ENCODE measurements at regions not wholly inside any gene's neighbourhood (a gene's known extent, or its start where the extent isn't known, plus 50 kb on each side); places are given as distances from the start of the nearest gene placed in this dataset.

DNA sequence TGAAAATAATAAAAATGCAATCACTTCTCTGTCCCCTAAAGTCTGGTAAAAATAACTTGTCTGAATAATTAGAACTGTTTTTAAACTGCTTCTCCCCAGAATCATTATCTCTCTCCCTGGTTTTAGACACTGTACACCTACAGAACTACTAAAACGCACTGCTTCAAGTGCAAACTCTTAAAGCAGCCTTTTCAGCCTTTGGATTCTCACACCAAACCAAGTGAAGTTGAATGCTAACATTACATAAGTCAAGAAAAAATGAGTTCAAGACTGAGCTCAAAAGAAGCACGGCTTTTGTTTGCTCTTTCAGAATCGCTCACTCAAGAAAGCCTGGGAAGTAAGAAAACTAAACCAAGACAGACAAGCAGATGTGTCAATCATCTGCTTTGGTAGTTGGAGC lies 188.8 kb downstream of the LSM5 start:
- no peak overlapping the region for H3K4me3 ChIP-seq (ENCODE audit: insufficient read depth, low read length)
- DNase-seq (ENCODE audit: insufficient read length, low spot score, missing footprints) = no peak
- peaks cover 34% of the 10 kb centered on the region for H3K27me3 ChIP-seq (ENCODE audit: insufficient read depth, low read length)
- no peak overlapping the region for H2AFZ ChIP-seq (ENCODE audit: low read length)
- H4K20me1 ChIP-seq (ENCODE audit: insufficient read depth, low read length) = no peaks in the 10 kb centered on the region
- H3K36me3 ChIP-seq (ENCODE audit: insufficient read depth, low read length) = no peaks in the 10 kb centered on the region
- H3K4me2 ChIP-seq (ENCODE audit: insufficient read depth, low read length) = no peak overlapping the region
- no peaks in the 10 kb centered on the region for H3K9me3 ChIP-seq (ENCODE audit: low read depth, low read length)
- H3K27ac ChIP-seq (ENCODE audit: low read depth, low read length) = no peak overlapping the region
- TF ChIP-seq, protein P1, sequence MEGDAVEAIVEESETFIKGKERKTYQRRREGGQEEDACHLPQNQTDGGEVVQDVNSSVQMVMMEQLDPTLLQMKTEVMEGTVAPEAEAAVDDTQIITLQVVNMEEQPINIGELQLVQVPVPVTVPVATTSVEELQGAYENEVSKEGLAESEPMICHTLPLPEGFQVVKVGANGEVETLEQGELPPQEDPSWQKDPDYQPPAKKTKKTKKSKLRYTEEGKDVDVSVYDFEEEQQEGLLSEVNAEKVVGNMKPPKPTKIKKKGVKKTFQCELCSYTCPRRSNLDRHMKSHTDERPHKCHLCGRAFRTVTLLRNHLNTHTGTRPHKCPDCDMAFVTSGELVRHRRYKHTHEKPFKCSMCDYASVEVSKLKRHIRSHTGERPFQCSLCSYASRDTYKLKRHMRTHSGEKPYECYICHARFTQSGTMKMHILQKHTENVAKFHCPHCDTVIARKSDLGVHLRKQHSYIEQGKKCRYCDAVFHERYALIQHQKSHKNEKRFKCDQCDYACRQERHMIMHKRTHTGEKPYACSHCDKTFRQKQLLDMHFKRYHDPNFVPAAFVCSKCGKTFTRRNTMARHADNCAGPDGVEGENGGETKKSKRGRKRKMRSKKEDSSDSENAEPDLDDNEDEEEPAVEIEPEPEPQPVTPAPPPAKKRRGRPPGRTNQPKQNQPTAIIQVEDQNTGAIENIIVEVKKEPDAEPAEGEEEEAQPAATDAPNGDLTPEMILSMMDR (IDR thresholded peaks at IDR 0.05; ENCODE audit: extremely low read depth, low read depth, low read length) = no peak
- H3K79me2 ChIP-seq (ENCODE audit: insufficient read depth, low read length) = no peaks in the 10 kb centered on the region
- no peaks in the 10 kb centered on the region for H3K4me1 ChIP-seq (ENCODE audit: insufficient read depth, low read length)

DNA sequence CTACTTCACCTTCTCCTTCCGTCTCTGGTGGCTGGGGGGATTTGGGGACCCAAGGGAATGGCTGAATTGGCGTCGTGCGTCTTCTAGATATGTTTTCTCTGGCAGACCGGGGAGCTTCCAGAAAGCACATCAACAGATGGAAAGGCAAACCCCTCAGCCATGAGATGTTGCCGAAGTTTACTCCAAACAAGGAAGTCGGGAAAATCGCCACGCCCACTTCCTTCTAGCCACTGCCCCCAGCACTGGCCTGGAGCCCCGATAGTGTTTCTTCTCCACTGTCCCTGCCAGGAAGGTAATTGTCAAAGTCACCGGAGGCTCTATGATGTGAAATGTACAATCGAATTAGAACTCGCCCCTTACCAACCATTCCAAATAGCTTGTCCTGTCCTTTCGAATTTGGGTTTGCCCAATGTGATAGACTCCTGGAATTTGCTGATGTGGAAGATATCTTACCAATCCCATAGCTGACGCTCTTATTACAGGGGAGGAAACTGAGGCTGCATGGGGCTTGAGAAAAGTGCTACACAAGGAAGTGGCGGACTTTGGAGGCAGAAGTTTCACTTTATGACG lies 191.0 kb downstream of the LSM5 start:
- no peaks in the 10 kb centered on the region for H3K4me1 ChIP-seq (ENCODE audit: insufficient read depth, low read length)
- H4K20me1 ChIP-seq (ENCODE audit: insufficient read depth, low read length) = no peaks in the 10 kb centered on the region
- H3K79me2 ChIP-seq (ENCODE audit: insufficient read depth, low read length) = no peaks in the 10 kb centered on the region
- H3K4me2 ChIP-seq (ENCODE audit: insufficient read depth, low read length) = peak overlapping the region; percentile 65
- H3K36me3 ChIP-seq (ENCODE audit: insufficient read depth, low read length) = no peaks in the 10 kb centered on the region
- peak overlapping the region; percentile 40 for H3K4me3 ChIP-seq (ENCODE audit: insufficient read depth, low read length)
- TF ChIP-seq, protein P1 (IDR thresholded peaks at IDR 0.05; ENCODE audit: extremely low read depth, low read depth, low read length) = no peak
- H3K27me3 ChIP-seq (ENCODE audit: insufficient read depth, low read length) = peaks cover 37% of the 10 kb centered on the region
- peak overlapping the region; percentile 41 for H2AFZ ChIP-seq (ENCODE audit: low read length)
- H3K9me3 ChIP-seq (ENCODE audit: low read depth, low read length) = no peaks in the 10 kb centered on the region
- no peak for DNase-seq (ENCODE audit: insufficient read length, low spot score, missing footprints)
- no peak overlapping the region for H3K27ac ChIP-seq (ENCODE audit: low read depth, low read length)

DNA sequence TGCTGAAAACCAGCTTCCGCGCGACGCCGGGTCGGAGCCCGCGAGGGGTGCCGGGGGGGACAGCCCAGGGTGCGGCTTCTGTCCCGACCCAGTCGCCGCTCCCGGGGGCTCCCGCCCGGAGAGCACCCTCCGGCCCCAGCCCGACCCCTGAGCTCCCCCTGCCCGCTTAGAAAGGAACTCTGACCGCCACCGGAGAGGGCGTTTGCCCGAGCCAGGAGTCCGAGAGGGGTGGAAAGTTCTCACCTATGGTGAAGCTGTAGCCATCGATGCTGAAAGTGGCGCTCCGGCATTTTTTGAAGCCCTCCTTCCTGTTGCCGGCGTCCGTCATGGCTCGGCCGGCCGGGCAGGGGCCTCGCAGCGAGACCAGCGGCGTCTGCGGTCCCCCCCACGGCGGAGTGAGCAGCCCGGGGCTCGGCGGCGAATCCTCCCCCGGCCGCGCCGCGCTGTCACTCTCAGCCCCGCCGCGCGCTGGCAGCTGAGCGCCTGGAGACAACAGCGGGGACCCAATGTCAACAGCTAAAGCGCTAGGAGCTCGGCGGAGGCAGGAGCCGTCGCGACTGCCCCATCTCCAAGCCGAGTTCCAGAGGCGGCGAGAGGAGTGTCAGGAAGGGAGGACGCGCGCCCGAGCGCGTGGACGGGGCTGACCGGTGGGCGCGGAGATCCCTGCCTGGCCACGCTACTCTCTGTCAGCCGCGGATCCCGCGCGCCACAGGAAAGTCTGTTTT lies 191.6 kb downstream of the LSM5 start:
- TF ChIP-seq, protein P1 (IDR thresholded peaks at IDR 0.05; ENCODE audit: extremely low read depth, low read depth, low read length) = no peak
- Histone ChIP-seq H3K4me2 (ENCODE audit: insufficient read depth, low read length) (peak overlapping the region; percentile 65), H3K27me3 (ENCODE audit: insufficient read depth, low read length) (peaks cover 37% of the 10 kb centered on the region), H3K4me1 (ENCODE audit: insufficient read depth, low read length) (no peaks in the 10 kb centered on the region), H4K20me1 (ENCODE audit: insufficient read depth, low read length) (no peaks in the 10 kb centered on the region), H3K27ac (ENCODE audit: low read depth, low read length) (no peak overlapping the region), H2AFZ (ENCODE audit: low read length) (no peak overlapping the region), H3K4me3 (ENCODE audit: insufficient read depth, low read length) (peak overlapping the region; percentile 40), H3K36me3 (ENCODE audit: insufficient read depth, low read length) (no peaks in the 10 kb centered on the region), H3K79me2 (ENCODE audit: insufficient read depth, low read length) (no peaks in the 10 kb centered on the region), H3K9me3 (ENCODE audit: low read depth, low read length) (no peaks in the 10 kb centered on the region)
- DNase-seq (ENCODE audit: insufficient read length, low spot score, missing footprints) = peak; percentile 56

DNA sequence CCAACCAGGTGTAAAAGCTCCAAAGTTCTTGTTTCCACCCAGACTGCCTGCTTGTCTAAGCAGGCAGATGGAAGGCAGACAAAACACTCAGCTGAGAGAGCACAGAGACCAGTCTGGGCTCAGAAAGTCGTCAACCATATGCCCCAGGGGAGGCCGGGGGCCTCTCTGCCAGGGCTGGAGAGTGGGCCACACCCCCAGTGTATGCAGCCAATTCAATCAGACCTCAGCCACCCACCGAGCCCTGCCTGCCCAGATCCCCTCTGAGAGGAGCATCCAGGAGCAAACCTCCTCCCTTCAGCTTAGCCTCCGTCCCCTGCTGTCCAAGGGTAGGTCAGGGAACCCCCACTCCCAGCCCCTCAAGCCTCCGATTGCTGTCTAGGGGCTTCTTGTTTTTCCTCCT lies 196.3 kb downstream of the LSM5 start:
- no peak overlapping the region for H3K4me3 ChIP-seq (ENCODE audit: insufficient read depth, low read length)
- no peaks in the 10 kb centered on the region for H3K36me3 ChIP-seq (ENCODE audit: insufficient read depth, low read length)
- H3K79me2 ChIP-seq (ENCODE audit: insufficient read depth, low read length) = no peaks in the 10 kb centered on the region
- TF ChIP-seq, protein P1 (IDR thresholded peaks at IDR 0.05; ENCODE audit: extremely low read depth, low read depth, low read length) = no peak
- H4K20me1 ChIP-seq (ENCODE audit: insufficient read depth, low read length) = no peaks in the 10 kb centered on the region
- peaks cover 26% of the 10 kb centered on the region for H3K27me3 ChIP-seq (ENCODE audit: insufficient read depth, low read length)
- no peak overlapping the region for H2AFZ ChIP-seq (ENCODE audit: low read length)
- H3K4me2 ChIP-seq (ENCODE audit: insufficient read depth, low read length) = no peak overlapping the region
- H3K4me1 ChIP-seq (ENCODE audit: insufficient read depth, low read length) = no peaks in the 10 kb centered on the region
- DNase-seq (ENCODE audit: insufficient read length, low spot score, missing footprints) = no peak
- H3K9me3 ChIP-seq (ENCODE audit: low read depth, low read length) = no peaks in the 10 kb centered on the region
- H3K27ac ChIP-seq (ENCODE audit: low read depth, low read length) = no peak overlapping the region

All from osteoblast (primary cell).